ENCODE measurements at regions not wholly inside any gene's neighbourhood (a gene's known extent, or its start where the extent isn't known, plus 50 kb on each side); places are given as distances from the start of the nearest gene placed in this dataset.

DNA sequence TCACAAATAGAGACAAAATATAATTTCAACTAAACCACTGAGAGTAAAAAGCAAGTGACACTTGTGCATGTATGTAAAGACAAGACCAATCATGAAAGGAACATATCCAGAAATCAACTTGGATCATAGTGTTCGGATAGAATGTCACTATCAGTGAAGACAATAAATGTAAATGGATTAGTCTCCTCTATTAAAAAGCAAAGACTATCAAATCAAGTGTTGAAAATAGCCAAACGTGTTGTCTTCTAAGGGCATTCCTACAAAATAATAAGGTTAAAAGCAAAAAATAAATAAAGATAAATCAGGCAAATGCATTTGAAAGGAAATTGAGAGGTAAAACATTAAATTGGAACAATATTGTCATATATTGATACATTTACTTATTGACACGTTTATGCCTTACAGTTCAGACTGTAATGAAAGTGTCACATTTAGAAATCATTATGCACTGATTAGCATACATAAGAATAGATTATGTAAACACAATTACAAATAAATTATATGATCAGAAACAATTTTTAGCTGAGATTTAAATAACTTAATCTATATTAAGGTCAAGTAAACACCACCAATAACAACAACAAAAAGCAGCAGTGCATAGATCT, 1100.1 kb downstream of the BRD1 start:
- no peak for DNase-seq (ENCODE audit: low spot score)
- no peaks in the 10 kb centered on the region for H3K4me1 ChIP-seq (ENCODE audit: insufficient read depth, low read length)
- H4K20me1 ChIP-seq (ENCODE audit: insufficient read depth, low read length) = peaks cover 6% of the 10 kb centered on the region; the same call in 1 of the 2 replicates
- in situ Hi-C loops (cut with HindIII; ENCODE audit: extremely low pct_ligation_motif_present, low pct_unique_long_range_greater_than_20kb) (no loop called here), intact Hi-C loops (cut with micrococcal nuclease; ENCODE audit: unreplicated experiment) (no loop called here)
- peaks cover 5% of the 10 kb centered on the region for H3K79me2 ChIP-seq (ENCODE audit: insufficient read depth, low read length)
- TF ChIP-seq ZNF382 (CRISPR knock-in tag; IDR thresholded peaks at IDR 0.05; ENCODE audit: borderline replicate concordance) (no peak), ZNF354B (CRISPR knock-in tag; IDR thresholded peaks at IDR 0.05) (peak; percentile 99; the same call in 1 of the 2 replicates), ZNF605 (CRISPR knock-in tag; IDR thresholded peaks at IDR 0.05) (no peak)
- H3K4me3 ChIP-seq (replicated peaks in 1 of 3; ENCODE audit: insufficient read depth in 1 of 3, low read depth in 2 of 3, low read length in 3 of 3) = no peak overlapping the region
- no peaks in the 10 kb centered on the region for H3K27me3 ChIP-seq (ENCODE audit: control insufficient read depth in 1 of 2, insufficient read depth in 2 of 2, low read length in 2 of 2)
- no peak overlapping the region for H2AFZ ChIP-seq (ENCODE audit: low read length)
- no peak overlapping the region for H3K4me2 ChIP-seq (ENCODE audit: low read depth, low read length)
- peaks cover 2 to 18% of the 10 kb centered on the region in 2 experiments; a peak in 2 of 5 replicates for H3K36me3 ChIP-seq (replicated peaks in 1 of 2; ENCODE audit: control insufficient read depth in 1 of 2, insufficient read depth in 2 of 2, low read length in 2 of 2)
- ATAC-seq = no peak
- H3K9me3 ChIP-seq (ENCODE audit: low read length) = peaks cover 18% of the 10 kb centered on the region
- FAIRE-seq = no peak
- 95% methylated on average over 3 of the region's 3 CpGs for WGBS (ENCODE audit: low lambda C conversion rate)
- no peak overlapping the region for H3K9ac ChIP-seq (ENCODE audit: insufficient read depth, low read depth, low read length)
- H3K27ac ChIP-seq (ENCODE audit: extremely low read length, insufficient read depth, low read length) = no peak overlapping the region
- TSS peak; percentile 10 for BruUV-seq (replicated peaks)
- ChIA-PET POLR2A (no interaction called here), CTCF (ENCODE audit: low intra/inter-chr PET ratio, low total read pairs) (no interaction called here)

DNA sequence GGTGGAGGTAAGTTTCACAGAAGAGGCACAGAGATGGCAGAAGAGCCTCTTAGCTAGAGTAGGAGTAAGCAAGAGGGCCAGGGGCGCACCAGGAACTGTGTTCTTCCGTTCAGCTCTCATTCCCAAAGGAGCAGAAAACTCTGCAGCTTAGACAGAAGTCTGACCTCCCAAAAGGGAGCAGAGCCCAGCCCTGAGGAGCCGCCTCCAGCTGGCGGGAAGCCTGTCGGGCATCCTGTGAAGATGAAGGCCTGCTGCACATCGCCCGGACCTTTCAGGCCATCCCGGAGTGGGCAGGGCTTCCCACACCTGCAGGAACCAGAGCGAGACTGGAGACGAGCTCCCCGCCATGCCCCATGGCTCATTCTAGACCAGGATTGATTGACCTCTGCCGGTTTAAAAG, 1102.8 kb downstream of the BRD1 start:
- ChIA-PET CTCF (ENCODE audit: low intra/inter-chr PET ratio, low total read pairs) (no interaction called here), POLR2A (no interaction called here)
- BruUV-seq (replicated peaks) = no TSS peak
- H3K9me3 ChIP-seq (ENCODE audit: low read length) = peaks cover 18% of the 10 kb centered on the region
- peaks cover 3 to 31% of the 10 kb centered on the region in 2 experiments; a peak in 3 of 5 replicates for H3K36me3 ChIP-seq (replicated peaks in 1 of 2; ENCODE audit: control insufficient read depth in 1 of 2, insufficient read depth in 2 of 2, low read length in 2 of 2)
- H4K20me1 ChIP-seq (ENCODE audit: insufficient read depth, low read length) = peaks cover 21% of the 10 kb centered on the region; the same call in 1 of the 2 replicates
- intact Hi-C loops (cut with micrococcal nuclease; ENCODE audit: unreplicated experiment) (no loop called here), in situ Hi-C loops (cut with HindIII; ENCODE audit: extremely low pct_ligation_motif_present, low pct_unique_long_range_greater_than_20kb) (no loop called here)
- H3K27me3 ChIP-seq (ENCODE audit: control insufficient read depth in 1 of 2, insufficient read depth in 2 of 2, low read length in 2 of 2) = no peaks in the 10 kb centered on the region
- 93% methylated on average over 8 of the region's 12 CpGs for WGBS (ENCODE audit: low lambda C conversion rate)
- no peak overlapping the region for H2AFZ ChIP-seq (ENCODE audit: low read length)
- ATAC-seq (no peak), DNase-seq (ENCODE audit: low spot score) (no peak), FAIRE-seq (no peak)
- H3K4me2 ChIP-seq (ENCODE audit: low read depth, low read length) = no peak overlapping the region
- no peak overlapping the region for H3K9ac ChIP-seq (ENCODE audit: insufficient read depth, low read depth, low read length)
- no peaks in the 10 kb centered on the region for H3K4me1 ChIP-seq (ENCODE audit: insufficient read depth, low read length)
- H3K4me3 ChIP-seq (replicated peaks in 1 of 3; ENCODE audit: insufficient read depth in 1 of 3, low read depth in 2 of 3, low read length in 3 of 3) = no peak overlapping the region
- no peak overlapping the region for H3K27ac ChIP-seq (ENCODE audit: extremely low read length, insufficient read depth, low read length)
- H3K79me2 ChIP-seq (ENCODE audit: insufficient read depth, low read length) = peaks cover 16% of the 10 kb centered on the region
- TF ChIP-seq GATAD2A (CRISPR knock-in tag; IDR thresholded peaks at IDR 0.05) = no peak
- no peak for TF ChIP-seq HOXA9 (CRISPR knock-in tag; IDR thresholded peaks at IDR 0.05; ENCODE audit: borderline replicate concordance)
- TF ChIP-seq, protein P1, sequence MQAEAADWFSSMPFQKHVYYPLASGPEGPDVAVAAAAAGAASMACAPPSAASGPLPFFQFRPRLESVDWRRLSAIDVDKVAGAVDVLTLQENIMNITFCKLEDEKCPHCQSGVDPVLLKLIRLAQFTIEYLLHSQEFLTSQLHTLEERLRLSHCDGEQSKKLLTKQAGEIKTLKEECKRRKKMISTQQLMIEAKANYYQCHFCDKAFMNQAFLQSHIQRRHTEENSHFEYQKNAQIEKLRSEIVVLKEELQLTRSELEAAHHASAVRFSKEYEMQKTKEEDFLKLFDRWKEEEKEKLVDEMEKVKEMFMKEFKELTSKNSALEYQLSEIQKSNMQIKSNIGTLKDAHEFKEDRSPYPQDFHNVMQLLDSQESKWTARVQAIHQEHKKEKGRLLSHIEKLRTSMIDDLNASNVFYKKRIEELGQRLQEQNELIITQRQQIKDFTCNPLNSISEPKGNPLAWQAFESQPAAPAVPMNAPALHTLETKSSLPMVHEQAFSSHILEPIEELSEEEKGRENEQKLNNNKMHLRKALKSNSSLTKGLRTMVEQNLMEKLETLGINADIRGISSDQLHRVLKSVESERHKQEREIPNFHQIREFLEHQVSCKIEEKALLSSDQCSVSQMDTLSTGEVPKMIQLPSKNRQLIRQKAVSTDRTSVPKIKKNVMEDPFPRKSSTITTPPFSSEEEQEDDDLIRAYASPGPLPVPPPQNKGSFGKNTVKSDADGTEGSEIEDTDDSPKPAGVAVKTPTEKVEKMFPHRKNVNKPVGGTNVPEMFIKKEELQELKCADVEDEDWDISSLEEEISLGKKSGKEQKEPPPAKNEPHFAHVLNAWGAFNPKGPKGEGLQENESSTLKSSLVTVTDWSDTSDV (CRISPR knock-in tag; IDR thresholded peaks at IDR 0.05) = no peak
- TF ChIP-seq SMYD3 (CRISPR knock-in tag; IDR thresholded peaks at IDR 0.05) = no peak
- TF ChIP-seq, protein P2, sequence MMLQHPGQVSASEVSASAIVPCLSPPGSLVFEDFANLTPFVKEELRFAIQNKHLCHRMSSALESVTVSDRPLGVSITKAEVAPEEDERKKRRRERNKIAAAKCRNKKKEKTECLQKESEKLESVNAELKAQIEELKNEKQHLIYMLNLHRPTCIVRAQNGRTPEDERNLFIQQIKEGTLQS (CRISPR knock-in tag; IDR thresholded peaks at IDR 0.05) = no peak
- TF ChIP-seq ZNF713 (CRISPR knock-in tag; IDR thresholded peaks at IDR 0.05) = no peak
- TF ChIP-seq ZNF180 (CRISPR knock-in tag; IDR thresholded peaks at IDR 0.05; ENCODE audit: borderline replicate concordance, low read depth) = no peak
- no peak for TF ChIP-seq HCFC1 (IDR thresholded peaks at IDR 0.05; ENCODE audit: low read depth, low read length)

All from HepG2 (cell line).